H9 (cell line): ENCODE measurements at regions not wholly inside any gene's neighbourhood (a gene's known extent, or its start where the extent isn't known, plus 50 kb on each side); places are given as distances from the start of the nearest gene placed in this dataset.

Experiments
- DNase-seq: peaks from one replicate; pipeline ENCODE4 v3.0.0-alpha.2; 2017
- H2AFZ ChIP-seq: one replicate; pipeline ENCODE4 v1.6.1; 2013; ENCODE audit warnings: mild to moderate bottlenecking, low read length, control low read depth, moderate library complexity
- H2AK5ac ChIP-seq: 2 replicates; pipeline ENCODE4 v1.6.1; 2013; ENCODE audit warnings: low read length, control low read depth, mixed read lengths; ENCODE audit not compliant: insufficient read length
- H2BK120ac ChIP-seq: one replicate; pipeline ENCODE4 v1.6.1; 2013; ENCODE audit warnings: low read depth, mild to moderate bottlenecking, low read length, control low read depth, inconsistent platforms; ENCODE audit not compliant: poor library complexity, severe bottlenecking
- H2BK12ac ChIP-seq: 2 replicates; pipeline ENCODE4 v1.6.1; 2013; ENCODE audit warnings: low read length, control low read depth, mixed read lengths, low read depth; ENCODE audit not compliant: insufficient read length
- H2BK15ac ChIP-seq: 2 replicates; pipeline ENCODE4 v1.6.1; 2013; ENCODE audit warnings: low read depth, low read length, control low read depth
- H2BK20ac ChIP-seq: one replicate; pipeline ENCODE4 v1.6.1; 2013; ENCODE audit warnings: low read depth, mild to moderate bottlenecking, low read length, control low read depth, inconsistent platforms; ENCODE audit not compliant: poor library complexity, severe bottlenecking
- H2BK5ac ChIP-seq: 2 replicates; pipeline ENCODE4 v1.6.1; 2013; ENCODE audit warnings: low read length, control low read depth, mixed read lengths; ENCODE audit not compliant: insufficient read length
- H3K14ac ChIP-seq: 2 replicates; pipeline ENCODE4 v1.6.1; 2013; ENCODE audit warnings: low read length, control low read depth; ENCODE audit not compliant: insufficient read depth
- H3K18ac ChIP-seq: 2 replicates; pipeline ENCODE4 v1.6.1; 2013; ENCODE audit warnings: low read depth, mild to moderate bottlenecking, mixed read lengths, low read length, control low read depth; ENCODE audit not compliant: insufficient read length
- H3K23ac ChIP-seq: 2 replicates; pipeline ENCODE4 v1.6.1; 2013; ENCODE audit warnings: low read length, control low read depth, mixed read lengths, low read depth; ENCODE audit not compliant: insufficient read length
- H3K23me2 ChIP-seq: 2 replicates; pipeline ENCODE4 v1.6.1; 2013; ENCODE audit warnings: low read depth, mild to moderate bottlenecking, mixed read lengths, low read length, control low read depth; ENCODE audit not compliant: insufficient read length, poor library complexity, severe bottlenecking
- H3K27ac ChIP-seq: 2 replicates; pipeline ENCODE4 v1.5.1; 2013; ENCODE audit warnings: low read length, control low read depth, mixed read lengths, low read depth; ENCODE audit not compliant: insufficient read length
- H3K27me3 ChIP-seq: 2 replicates; pipeline ENCODE4 v1.6.1; 2013; ENCODE audit warnings: low read length, control low read depth, inconsistent platforms; ENCODE audit not compliant: insufficient read depth
- H3K4ac ChIP-seq: 2 replicates; pipeline ENCODE4 v1.6.1; 2013; ENCODE audit warnings: low read depth, mild to moderate bottlenecking, control low read depth, inconsistent platforms, low read length, moderate library complexity
- H3K4me1 ChIP-seq: 2 replicates; pipeline ENCODE4 v1.6.1; 2013; ENCODE audit warnings: low read length, control low read depth, inconsistent platforms; ENCODE audit not compliant: insufficient read depth
- H3K4me2 ChIP-seq: 2 replicates; pipeline ENCODE4 v1.6.1; 2013; ENCODE audit warnings: low read length, control low read depth, mixed read lengths; ENCODE audit not compliant: insufficient read length, insufficient read depth
- H3K56ac ChIP-seq: 2 replicates; pipeline ENCODE4 v1.6.1; 2013; ENCODE audit warnings: low read depth, mild to moderate bottlenecking, mixed read lengths, low read length, control low read depth; ENCODE audit not compliant: insufficient read length
- H3K79me1 ChIP-seq: 2 replicates; pipeline ENCODE4 v1.6.1; 2013; ENCODE audit warnings: low read depth, mild to moderate bottlenecking, moderate library complexity, low read length, control low read depth, inconsistent platforms; ENCODE audit not compliant: insufficient read depth, poor library complexity, severe bottlenecking
- H3K79me2 ChIP-seq: 2 replicates; pipeline ENCODE4 v1.6.1; 2013; ENCODE audit warnings: low read length, control low read depth, inconsistent platforms; ENCODE audit not compliant: insufficient read depth
- H3K9ac ChIP-seq: 2 replicates; pipeline ENCODE4 v1.6.1; 2013; ENCODE audit warnings: low read length, control low read depth, mixed read lengths; ENCODE audit not compliant: insufficient read length; ENCODE audit errors: extremely low read depth
- H3K9me3 ChIP-seq: one replicate; pipeline ENCODE4 v1.6.1; 2013; ENCODE audit warnings: low read depth, low read length, inconsistent platforms; ENCODE audit not compliant: control insufficient read depth
- H3T11ph ChIP-seq: one replicate; pipeline ENCODE4 v1.6.1; 2013; ENCODE audit warnings: mild to moderate bottlenecking, low read length, control low read depth, inconsistent platforms
- H4K20me1 ChIP-seq: one replicate; pipeline ENCODE4 v1.6.1; 2013; ENCODE audit not compliant: control insufficient read depth, insufficient read length, insufficient read depth
- H4K5ac ChIP-seq: 2 replicates; pipeline ENCODE4 v1.6.1; 2013; ENCODE audit warnings: low read depth, mild to moderate bottlenecking, mixed read lengths, low read length, control low read depth; ENCODE audit not compliant: insufficient read length
- H4K8ac ChIP-seq: replicated peaks from 2 replicates; pipeline ENCODE4 v1.6.1; 2013; ENCODE audit warnings: low read length, control low read depth, mixed read lengths, low read depth; ENCODE audit not compliant: insufficient read length
- H4K91ac ChIP-seq: 2 replicates; pipeline ENCODE4 v1.6.1; 2013; ENCODE audit warnings: low read depth, mild to moderate bottlenecking, moderate library complexity, mixed read lengths, low read length, control low read depth; ENCODE audit not compliant: insufficient read length
- H3K27ac Mint-ChIP-seq, 3 experiments: 2 replicates in 2 of 3; 3 replicates in 1 of 3; pipeline ENCODE4 v1.8.0; 2020 to 2021; ENCODE audit warnings: mixed read lengths in 3 of 3, mild to moderate bottlenecking in 1 of 3, moderate library complexity in 1 of 3
- H3K27me3 Mint-ChIP-seq: 2 replicates; pipeline ENCODE4 v1.8.0; 2021; ENCODE audit warnings: low read depth, mild to moderate bottlenecking, moderate library complexity, mixed read lengths
- H3K36me3 Mint-ChIP-seq, 3 experiments: 2 replicates in 2 of 3; 3 replicates in 1 of 3; pipeline ENCODE4 v1.8.0; 2020 to 2021; ENCODE audit warnings: low read depth in 3 of 3, mixed read lengths in 3 of 3; ENCODE audit not compliant: insufficient read depth in 1 of 3
- H3K4me1 Mint-ChIP-seq, 2 experiments: 2 replicates each; pipeline ENCODE4 v1.8.0; 2020; ENCODE audit warnings: mixed read lengths in 2 of 2
- H3K4me3 Mint-ChIP-seq, 2 experiments: 2 replicates in 1 of 2; 3 replicates in 1 of 2; pipeline ENCODE4 v1.8.0; 2020 to 2021; ENCODE audit warnings: mild to moderate bottlenecking in 2 of 2, mixed read lengths in 2 of 2, moderate library complexity in 1 of 2
- H3K9me3 Mint-ChIP-seq, 2 experiments: 2 replicates in 1 of 2; 3 replicates in 1 of 2; pipeline ENCODE4 v1.8.0; 2020; ENCODE audit warnings: mild to moderate bottlenecking in 2 of 2, mixed read lengths in 2 of 2, moderate library complexity in 1 of 2
- WGBS: extraction: QIAGEN DNeasy Blood & Tissue Kit; methylation state at CpG from one replicate; pipeline ENCODE4 v1.1.7; 2013; ENCODE audit warnings: missing lambda C conversion rate, low lambda C conversion rate, mixed read lengths; ENCODE audit not compliant: insufficient read length; ENCODE audit errors: extremely low coverage; 5-methylcytosine and 5-hydroxymethylcytosine counted together
- TF ChIP-seq, protein P1 (sequence below): fragments of 200-600 bp; sonication (generic); conservative IDR thresholded peaks from 3 replicates; pipeline ENCODE4 v1.8.0; 2021; ENCODE audit warnings: antibody characterized with exemption, mild to moderate bottlenecking

DNA sequence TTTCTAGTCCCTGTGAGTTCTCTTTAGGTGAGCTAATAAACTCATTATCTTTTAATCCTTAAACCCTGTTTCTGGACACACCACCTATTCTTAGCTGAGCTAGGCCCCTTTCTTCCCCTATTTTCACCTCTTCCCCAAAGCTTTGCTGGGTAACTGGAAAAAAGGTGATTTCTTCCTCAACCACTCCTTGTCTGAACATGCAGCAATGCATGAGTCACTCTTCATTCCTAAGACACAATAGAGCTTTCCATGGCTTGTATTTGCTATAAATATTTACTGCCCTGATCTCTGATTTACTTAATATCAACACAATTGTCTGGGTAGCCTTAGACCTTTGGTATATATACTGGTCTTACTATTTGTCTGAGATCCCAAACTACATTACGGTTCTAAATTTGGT, 370.9 kb downstream of the KLF5 start:
- H3K27ac Mint-ChIP-seq: no peak overlapping the region
- no peak overlapping the region for H3K4me2 ChIP-seq

More for the DNA sequence above, 370.9 kb downstream of the KLF5 start:
- Histone ChIP-seq H3K79me2 (no peaks in the 10 kb centered on the region), H2BK12ac (no peak overlapping the region), H2BK15ac (no peak overlapping the region), H3K9me3 (no peaks in the 10 kb centered on the region), H3K79me1 (no peaks in the 10 kb centered on the region), H3T11ph (no peak overlapping the region), H2AFZ (no peak overlapping the region), H2BK5ac (no peak overlapping the region), H3K23me2 (no peaks in the 10 kb centered on the region), H2BK20ac (no peak overlapping the region), H3K23ac (no peak overlapping the region), H4K8ac (no peak overlapping the region), H4K5ac (no peak overlapping the region), H3K27me3 (no peaks in the 10 kb centered on the region), H4K91ac (no peak overlapping the region), H3K18ac (no peak overlapping the region), H3K27ac (no peak overlapping the region), H2BK120ac (no peak overlapping the region), H3K14ac (no peak overlapping the region), H2AK5ac (no peak overlapping the region), H3K9ac (no peak overlapping the region), H3K4me1 (no peaks in the 10 kb centered on the region), H3K4ac (no peak overlapping the region), H4K20me1 (no peaks in the 10 kb centered on the region), H3K56ac (no peak overlapping the region)
- no peak for DNase-seq
- no peaks in the 10 kb centered on the region for H3K4me1 Mint-ChIP-seq
- no peak overlapping the region for H3K4me3 Mint-ChIP-seq
- no peaks in the 10 kb centered on the region for H3K27me3 Mint-ChIP-seq
- TF ChIP-seq, protein P1, sequence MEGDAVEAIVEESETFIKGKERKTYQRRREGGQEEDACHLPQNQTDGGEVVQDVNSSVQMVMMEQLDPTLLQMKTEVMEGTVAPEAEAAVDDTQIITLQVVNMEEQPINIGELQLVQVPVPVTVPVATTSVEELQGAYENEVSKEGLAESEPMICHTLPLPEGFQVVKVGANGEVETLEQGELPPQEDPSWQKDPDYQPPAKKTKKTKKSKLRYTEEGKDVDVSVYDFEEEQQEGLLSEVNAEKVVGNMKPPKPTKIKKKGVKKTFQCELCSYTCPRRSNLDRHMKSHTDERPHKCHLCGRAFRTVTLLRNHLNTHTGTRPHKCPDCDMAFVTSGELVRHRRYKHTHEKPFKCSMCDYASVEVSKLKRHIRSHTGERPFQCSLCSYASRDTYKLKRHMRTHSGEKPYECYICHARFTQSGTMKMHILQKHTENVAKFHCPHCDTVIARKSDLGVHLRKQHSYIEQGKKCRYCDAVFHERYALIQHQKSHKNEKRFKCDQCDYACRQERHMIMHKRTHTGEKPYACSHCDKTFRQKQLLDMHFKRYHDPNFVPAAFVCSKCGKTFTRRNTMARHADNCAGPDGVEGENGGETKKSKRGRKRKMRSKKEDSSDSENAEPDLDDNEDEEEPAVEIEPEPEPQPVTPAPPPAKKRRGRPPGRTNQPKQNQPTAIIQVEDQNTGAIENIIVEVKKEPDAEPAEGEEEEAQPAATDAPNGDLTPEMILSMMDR: no peak
- H3K36me3 Mint-ChIP-seq: no peaks in the 10 kb centered on the region
- H3K9me3 Mint-ChIP-seq: 0 out of 5 replicates have a peak, but pooled peaks cover 0 to 3% of the 10 kb centered on the region in 2 experiments
- WGBS: no CpG with 5 or more reads among the region's 1 CpG
